ENCODE measurements at regions not wholly inside any gene's neighbourhood (a gene's known extent, or its start where the extent isn't known, plus 50 kb on each side); places are given as distances from the start of the nearest gene placed in this dataset.

DNA sequence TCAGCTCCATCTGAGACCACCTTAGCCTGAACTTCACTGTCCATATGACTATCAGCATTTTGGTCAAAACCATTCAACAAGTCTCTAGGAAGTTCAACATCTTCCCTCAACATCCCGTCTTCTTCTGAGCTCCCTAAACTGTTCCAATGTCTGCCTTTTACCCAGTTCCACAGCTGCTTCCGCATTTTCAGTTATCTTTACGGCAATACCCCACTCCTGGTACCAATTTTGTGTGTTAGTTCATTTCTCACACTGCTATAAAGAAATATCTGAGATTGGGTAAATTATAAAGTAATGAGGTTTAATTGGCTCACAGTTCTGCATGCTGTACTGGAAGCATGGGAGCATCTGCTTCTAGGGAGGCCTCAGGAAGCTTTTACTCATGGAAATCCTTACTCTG is 771.2 kb downstream of the SLITRK6 start:
- no peak for DNase-seq
- Histone ChIP-seq H3K9me3 (ENCODE audit: control insufficient read depth, low read length) (no peaks in the 10 kb centered on the region), H3K4me3 (ENCODE audit: insufficient read depth, low read depth, low read length, poor library complexity, severe bottlenecking) (no peak overlapping the region), H3K4me1 (ENCODE audit: control insufficient read depth, insufficient read depth, low read length, poor library complexity, severe bottlenecking) (no peaks in the 10 kb centered on the region), H3K27me3 (replicated peaks; ENCODE audit: control insufficient read depth, insufficient read depth, low read length, poor library complexity, severe bottlenecking) (no peaks in the 10 kb centered on the region), H3K36me3 (ENCODE audit: control insufficient read depth, insufficient read depth, low read length) (no peaks in the 10 kb centered on the region), H3K27ac (ENCODE audit: insufficient read depth, low read length, poor library complexity, severe bottlenecking) (no peak overlapping the region)

DNA sequence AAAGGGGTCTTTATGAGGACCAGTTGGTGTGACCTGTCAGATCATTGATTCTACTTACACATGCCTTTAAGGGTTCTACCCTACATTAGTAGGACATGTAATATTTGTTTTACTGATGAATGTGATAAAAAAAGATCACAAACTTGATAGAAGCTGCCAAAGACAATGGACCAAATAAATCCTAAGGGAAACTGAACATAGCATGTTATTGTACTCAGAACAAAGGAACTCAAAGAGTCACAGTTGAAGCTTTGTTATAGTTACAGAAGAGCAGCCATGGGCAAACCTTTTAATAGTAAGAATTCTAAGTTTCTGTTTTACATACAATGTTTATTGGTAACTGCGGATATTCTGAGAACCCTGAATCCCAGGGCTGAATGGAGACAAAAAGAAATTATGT is 780.1 kb downstream of the SLITRK6 start:
- Histone ChIP-seq H3K9me3 (ENCODE audit: control insufficient read depth, low read length) (no peaks in the 10 kb centered on the region), H3K4me3 (ENCODE audit: insufficient read depth, low read depth, low read length, poor library complexity, severe bottlenecking) (no peak overlapping the region), H3K36me3 (ENCODE audit: control insufficient read depth, insufficient read depth, low read length) (no peaks in the 10 kb centered on the region), H3K27me3 (replicated peaks; ENCODE audit: control insufficient read depth, insufficient read depth, low read length, poor library complexity, severe bottlenecking) (no peaks in the 10 kb centered on the region), H3K4me1 (ENCODE audit: control insufficient read depth, insufficient read depth, low read length, poor library complexity, severe bottlenecking) (no peaks in the 10 kb centered on the region), H3K27ac (ENCODE audit: insufficient read depth, low read length, poor library complexity, severe bottlenecking) (no peak overlapping the region)
- DNase-seq = no peak

DNA sequence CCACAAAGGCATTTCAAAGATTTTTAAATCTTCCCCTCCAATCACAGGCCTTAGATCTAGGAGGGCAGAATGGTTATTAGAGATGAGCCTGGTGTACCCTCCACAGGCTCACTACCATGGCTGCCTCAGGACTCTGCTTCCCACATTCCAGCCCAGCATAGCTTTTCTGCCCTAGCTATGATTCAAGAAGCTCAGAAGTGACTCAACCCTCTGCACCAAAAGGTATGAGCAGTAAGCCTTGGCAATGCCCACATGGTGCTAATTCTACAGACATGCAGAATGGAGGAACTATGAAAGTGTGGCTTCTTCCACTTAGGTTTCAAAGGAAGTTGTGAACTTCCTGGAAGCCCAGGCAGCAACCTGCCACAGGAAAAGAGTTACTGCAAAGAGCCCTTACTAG is 786.2 kb downstream of the SLITRK6 start:
- no peak for DNase-seq
- no peaks in the 10 kb centered on the region for H3K9me3 ChIP-seq (ENCODE audit: control insufficient read depth, low read length)
- no peak overlapping the region for H3K4me3 ChIP-seq (ENCODE audit: insufficient read depth, low read depth, low read length, poor library complexity, severe bottlenecking)
- no peaks in the 10 kb centered on the region for H3K4me1 ChIP-seq (ENCODE audit: control insufficient read depth, insufficient read depth, low read length, poor library complexity, severe bottlenecking)
- H3K27ac ChIP-seq (ENCODE audit: insufficient read depth, low read length, poor library complexity, severe bottlenecking) = no peak overlapping the region
- H3K27me3 ChIP-seq (replicated peaks; ENCODE audit: control insufficient read depth, insufficient read depth, low read length, poor library complexity, severe bottlenecking) = no peaks in the 10 kb centered on the region
- H3K36me3 ChIP-seq (ENCODE audit: control insufficient read depth, insufficient read depth, low read length) = no peaks in the 10 kb centered on the region

DNA sequence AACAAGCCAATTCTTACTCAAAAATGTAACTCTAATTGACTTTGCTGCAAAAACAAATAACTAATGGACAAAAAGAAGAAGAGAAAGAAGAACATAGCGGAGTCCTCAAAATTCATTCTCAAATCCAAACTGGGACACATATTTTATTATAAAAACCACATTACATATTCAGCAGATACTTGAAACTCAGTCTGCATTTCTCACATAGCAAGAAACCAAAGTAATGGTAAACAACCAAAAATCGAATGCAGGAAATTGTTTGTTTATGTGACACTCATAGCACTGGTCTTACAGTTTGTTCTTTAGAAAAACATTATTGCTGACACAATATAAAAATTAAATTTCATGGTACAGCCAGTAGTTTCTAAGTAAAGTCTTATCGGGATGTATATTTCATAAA is 789.8 kb downstream of the SLITRK6 start:
- H3K36me3 ChIP-seq (ENCODE audit: control insufficient read depth, insufficient read depth, low read length) = no peaks in the 10 kb centered on the region
- H3K27me3 ChIP-seq (replicated peaks; ENCODE audit: control insufficient read depth, insufficient read depth, low read length, poor library complexity, severe bottlenecking) = no peaks in the 10 kb centered on the region
- no peak for DNase-seq
- H3K27ac ChIP-seq (ENCODE audit: insufficient read depth, low read length, poor library complexity, severe bottlenecking) = no peak overlapping the region
- no peaks in the 10 kb centered on the region for H3K4me1 ChIP-seq (ENCODE audit: control insufficient read depth, insufficient read depth, low read length, poor library complexity, severe bottlenecking)
- H3K4me3 ChIP-seq (ENCODE audit: insufficient read depth, low read depth, low read length, poor library complexity, severe bottlenecking) = no peak overlapping the region
- no peaks in the 10 kb centered on the region for H3K9me3 ChIP-seq (ENCODE audit: control insufficient read depth, low read length)

DNA sequence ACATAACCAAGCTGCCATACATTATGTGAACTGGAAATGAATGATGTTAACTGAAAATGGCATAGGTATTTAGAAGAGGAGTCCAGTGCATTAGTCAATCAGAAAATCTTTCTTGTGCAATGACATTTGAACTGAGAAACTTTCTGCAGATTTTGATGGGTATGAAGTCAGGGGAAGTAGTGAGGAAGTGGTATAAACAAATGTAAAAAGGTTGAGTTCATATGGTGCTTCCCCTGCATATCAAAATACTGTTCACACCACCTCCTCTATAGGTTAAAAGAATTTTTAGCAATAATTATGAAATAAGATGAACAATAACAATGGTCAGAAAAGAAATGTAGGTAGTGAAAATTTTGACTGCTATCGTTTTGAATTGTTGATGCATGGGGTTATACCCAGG is 800.0 kb downstream of the SLITRK6 start:
- no peak for DNase-seq
- Histone ChIP-seq H3K9me3 (ENCODE audit: control insufficient read depth, low read length) (no peaks in the 10 kb centered on the region), H3K27me3 (replicated peaks; ENCODE audit: control insufficient read depth, insufficient read depth, low read length, poor library complexity, severe bottlenecking) (no peaks in the 10 kb centered on the region), H3K36me3 (ENCODE audit: control insufficient read depth, insufficient read depth, low read length) (no peaks in the 10 kb centered on the region), H3K4me3 (ENCODE audit: insufficient read depth, low read depth, low read length, poor library complexity, severe bottlenecking) (no peak overlapping the region), H3K4me1 (ENCODE audit: control insufficient read depth, insufficient read depth, low read length, poor library complexity, severe bottlenecking) (no peaks in the 10 kb centered on the region), H3K27ac (ENCODE audit: insufficient read depth, low read length, poor library complexity, severe bottlenecking) (no peak overlapping the region)

DNA sequence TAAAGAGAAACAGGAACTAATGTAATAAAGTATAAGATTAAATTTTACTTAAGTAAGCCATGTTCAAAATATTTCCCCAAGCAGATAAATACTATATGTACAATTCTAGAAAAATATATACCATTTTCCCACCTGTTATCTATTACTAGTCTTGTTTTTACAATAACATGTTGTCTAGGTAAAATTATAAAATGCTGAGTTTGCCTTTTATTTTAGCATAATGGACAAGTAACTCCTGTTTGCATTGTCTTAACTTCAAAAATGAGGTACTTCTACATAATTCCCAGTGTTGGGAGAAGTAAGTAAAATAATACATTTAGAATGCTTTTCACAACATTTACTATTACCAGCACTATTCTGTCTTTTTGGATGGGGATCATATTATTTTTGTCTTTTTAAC is 800.5 kb downstream of the SLITRK6 start:
- Histone ChIP-seq H3K27me3 (replicated peaks; ENCODE audit: control insufficient read depth, insufficient read depth, low read length, poor library complexity, severe bottlenecking) (no peaks in the 10 kb centered on the region), H3K9me3 (ENCODE audit: control insufficient read depth, low read length) (no peaks in the 10 kb centered on the region), H3K4me1 (ENCODE audit: control insufficient read depth, insufficient read depth, low read length, poor library complexity, severe bottlenecking) (no peaks in the 10 kb centered on the region), H3K4me3 (ENCODE audit: insufficient read depth, low read depth, low read length, poor library complexity, severe bottlenecking) (no peak overlapping the region), H3K36me3 (ENCODE audit: control insufficient read depth, insufficient read depth, low read length) (no peaks in the 10 kb centered on the region), H3K27ac (ENCODE audit: insufficient read depth, low read length, poor library complexity, severe bottlenecking) (no peak overlapping the region)
- no peak for DNase-seq

DNA sequence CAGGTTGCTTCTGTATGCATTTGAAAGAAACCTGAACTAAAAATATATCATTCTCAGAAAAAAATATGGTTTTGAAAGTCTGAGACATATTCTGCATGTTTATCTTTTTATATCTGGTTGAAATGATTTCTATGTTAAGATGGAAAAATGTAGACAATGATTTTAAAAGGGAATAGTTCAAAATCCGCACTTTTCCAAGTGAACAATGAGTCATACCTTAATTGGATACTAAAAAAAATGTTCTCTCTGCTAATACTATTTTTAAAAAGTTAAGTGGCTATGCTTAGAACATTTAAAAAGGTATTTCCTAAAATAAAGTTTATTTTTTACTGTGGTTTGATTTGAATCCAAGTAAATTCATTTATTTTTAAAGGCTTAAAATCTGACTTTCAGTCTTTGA is 801.4 kb downstream of the SLITRK6 start:
- no peak overlapping the region for H3K27ac ChIP-seq (ENCODE audit: insufficient read depth, low read length, poor library complexity, severe bottlenecking)
- H3K4me3 ChIP-seq (ENCODE audit: insufficient read depth, low read depth, low read length, poor library complexity, severe bottlenecking) = no peak overlapping the region
- no peak for DNase-seq

DNA sequence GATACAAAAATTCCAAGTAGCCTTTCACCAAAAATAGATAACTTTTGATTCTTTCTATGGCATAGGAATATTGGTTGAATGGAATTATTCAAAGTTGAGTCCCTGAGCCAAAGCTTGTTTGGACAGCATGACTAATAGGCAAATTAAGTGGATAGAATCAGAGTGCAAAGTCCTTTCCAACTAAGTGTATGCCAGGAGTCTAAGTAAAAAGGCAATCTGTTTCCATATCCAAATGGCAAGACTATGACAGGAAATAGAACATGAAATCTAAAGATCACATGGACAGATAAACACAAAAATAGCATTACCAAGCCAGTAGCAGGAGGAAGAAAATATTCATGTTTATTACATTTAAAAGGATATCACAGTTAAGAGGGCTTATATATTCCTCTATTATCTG is 804.6 kb downstream of the SLITRK6 start:
- Histone ChIP-seq H3K27me3 (replicated peaks; ENCODE audit: control insufficient read depth, insufficient read depth, low read length, poor library complexity, severe bottlenecking) (no peaks in the 10 kb centered on the region), H3K9me3 (ENCODE audit: control insufficient read depth, low read length) (no peaks in the 10 kb centered on the region), H3K4me3 (ENCODE audit: insufficient read depth, low read depth, low read length, poor library complexity, severe bottlenecking) (no peak overlapping the region), H3K4me1 (ENCODE audit: control insufficient read depth, insufficient read depth, low read length, poor library complexity, severe bottlenecking) (no peaks in the 10 kb centered on the region), H3K36me3 (ENCODE audit: control insufficient read depth, insufficient read depth, low read length) (no peaks in the 10 kb centered on the region), H3K27ac (ENCODE audit: insufficient read depth, low read length, poor library complexity, severe bottlenecking) (no peak overlapping the region)
- no peak for DNase-seq

More for the DNA sequence above, 801.4 kb downstream of the SLITRK6 start:
- no peaks in the 10 kb centered on the region for H3K27me3 ChIP-seq (replicated peaks; ENCODE audit: control insufficient read depth, insufficient read depth, low read length, poor library complexity, severe bottlenecking)
- H3K9me3 ChIP-seq (ENCODE audit: control insufficient read depth, low read length) = no peaks in the 10 kb centered on the region
- no peaks in the 10 kb centered on the region for H3K36me3 ChIP-seq (ENCODE audit: control insufficient read depth, insufficient read depth, low read length)
- no peaks in the 10 kb centered on the region for H3K4me1 ChIP-seq (ENCODE audit: control insufficient read depth, insufficient read depth, low read length, poor library complexity, severe bottlenecking)

DNA sequence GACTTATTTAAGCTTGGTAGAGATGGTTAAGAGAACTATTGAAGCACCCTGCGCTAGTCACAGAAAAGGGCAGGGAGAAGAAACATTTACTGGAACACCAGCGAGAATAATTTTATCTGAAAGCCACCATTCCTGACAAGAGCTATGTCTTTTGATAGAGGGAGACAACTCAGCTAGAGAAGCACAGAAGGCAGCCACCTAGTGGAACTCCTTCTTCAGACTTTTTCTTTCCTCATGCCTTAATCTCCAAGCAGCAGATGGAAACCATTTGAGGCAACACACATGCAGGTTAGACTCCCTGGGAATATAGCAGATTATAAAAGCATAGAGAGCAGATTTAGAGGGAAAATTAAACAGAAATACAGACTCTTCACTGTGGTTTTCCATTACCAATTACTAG is 813.4 kb downstream of the SLITRK6 start:
- H3K9me3 ChIP-seq (ENCODE audit: control insufficient read depth, low read length) = no peaks in the 10 kb centered on the region
- H3K27ac ChIP-seq (ENCODE audit: insufficient read depth, low read length, poor library complexity, severe bottlenecking) = no peak overlapping the region
- H3K27me3 ChIP-seq (replicated peaks; ENCODE audit: control insufficient read depth, insufficient read depth, low read length, poor library complexity, severe bottlenecking) = no peaks in the 10 kb centered on the region
- no peaks in the 10 kb centered on the region for H3K36me3 ChIP-seq (ENCODE audit: control insufficient read depth, insufficient read depth, low read length)
- H3K4me1 ChIP-seq (ENCODE audit: control insufficient read depth, insufficient read depth, low read length, poor library complexity, severe bottlenecking) = no peaks in the 10 kb centered on the region
- H3K4me3 ChIP-seq (ENCODE audit: insufficient read depth, low read depth, low read length, poor library complexity, severe bottlenecking) = no peak overlapping the region
- no peak for DNase-seq

DNA sequence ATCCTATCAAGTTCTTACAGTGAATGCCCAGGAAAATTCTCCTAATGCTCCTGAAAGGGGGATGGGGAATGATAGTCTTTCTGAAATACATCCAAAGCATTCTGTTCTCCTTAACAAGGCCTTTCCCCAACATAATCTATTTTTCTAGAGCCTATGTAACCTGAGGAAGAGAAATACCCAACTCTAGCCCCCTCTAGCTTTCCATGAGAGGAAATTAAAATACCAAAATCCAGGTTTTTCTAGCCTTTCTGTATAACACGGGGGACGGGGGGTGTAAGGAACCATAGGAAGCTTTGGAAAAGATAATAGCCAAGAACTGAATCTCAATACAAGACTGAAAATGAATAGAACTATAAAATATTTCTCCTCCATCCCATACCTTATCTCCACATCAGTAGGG is 815.9 kb downstream of the SLITRK6 start:
- no peaks in the 10 kb centered on the region for H3K27me3 ChIP-seq (replicated peaks; ENCODE audit: control insufficient read depth, insufficient read depth, low read length, poor library complexity, severe bottlenecking)
- H3K4me1 ChIP-seq (ENCODE audit: control insufficient read depth, insufficient read depth, low read length, poor library complexity, severe bottlenecking) = no peaks in the 10 kb centered on the region
- DNase-seq = no peak
- H3K9me3 ChIP-seq (ENCODE audit: control insufficient read depth, low read length) = no peaks in the 10 kb centered on the region
- no peak overlapping the region for H3K4me3 ChIP-seq (ENCODE audit: insufficient read depth, low read depth, low read length, poor library complexity, severe bottlenecking)
- H3K27ac ChIP-seq (ENCODE audit: insufficient read depth, low read length, poor library complexity, severe bottlenecking) = no peak overlapping the region
- H3K36me3 ChIP-seq (ENCODE audit: control insufficient read depth, insufficient read depth, low read length) = no peaks in the 10 kb centered on the region

DNA sequence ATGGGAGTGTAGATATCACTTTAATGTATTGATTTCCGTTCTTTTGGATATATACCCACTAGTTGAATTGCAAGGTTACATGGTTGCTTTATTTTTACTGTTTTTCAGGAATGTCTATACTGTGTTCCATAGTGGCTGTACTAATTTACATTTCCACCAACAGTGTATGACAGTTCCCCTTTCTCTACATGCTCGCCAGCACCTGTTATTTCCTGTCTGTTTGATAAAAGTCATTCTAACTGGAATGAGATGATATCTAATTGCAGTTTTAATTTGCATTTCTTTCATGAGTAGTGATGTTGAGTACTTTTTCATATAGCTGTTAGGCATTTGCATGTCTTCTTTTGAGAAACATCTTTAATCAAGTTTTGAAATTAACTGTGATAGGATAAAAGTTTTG is 818.6 kb downstream of the SLITRK6 start:
- Histone ChIP-seq H3K4me3 (ENCODE audit: insufficient read depth, low read depth, low read length, poor library complexity, severe bottlenecking) (no peak overlapping the region), H3K27me3 (replicated peaks; ENCODE audit: control insufficient read depth, insufficient read depth, low read length, poor library complexity, severe bottlenecking) (no peaks in the 10 kb centered on the region), H3K27ac (ENCODE audit: insufficient read depth, low read length, poor library complexity, severe bottlenecking) (no peak overlapping the region), H3K36me3 (ENCODE audit: control insufficient read depth, insufficient read depth, low read length) (no peaks in the 10 kb centered on the region), H3K4me1 (ENCODE audit: control insufficient read depth, insufficient read depth, low read length, poor library complexity, severe bottlenecking) (no peaks in the 10 kb centered on the region), H3K9me3 (ENCODE audit: control insufficient read depth, low read length) (no peaks in the 10 kb centered on the region)
- no peak for DNase-seq
